Parathyroid adenoma (tissue), 2 donors: ENCODE measurements at regions not wholly inside any gene's neighbourhood (a gene's known extent, or its start where the extent isn't known, plus 50 kb on each side); places are given as distances from the start of the nearest gene placed in this dataset.

ENCODE experiments used
- H2AFZ ChIP-seq: fragments of 300-600 bp; sonication (generic); one replicate; pipeline ENCODE4 v1.7.0; 2017; ENCODE audit warnings: antibody characterized with exemption, mild to moderate bottlenecking
- H3K27ac ChIP-seq: fragments of 300-600 bp; sonication (generic); one replicate; pipeline ENCODE4 v1.7.0; 2017
- H3K27me3 ChIP-seq: fragments of 300-600 bp; sonication (generic); one replicate; pipeline ENCODE4 v1.7.0; 2017; ENCODE audit warnings: low read length; ENCODE audit not compliant: control insufficient read depth, insufficient read depth
- H3K36me3 ChIP-seq: fragments of 300-600 bp; sonication (generic); one replicate; pipeline ENCODE4 v1.7.0; 2017; ENCODE audit warnings: low read length; ENCODE audit not compliant: control insufficient read depth, insufficient read depth
- H3K4me1 ChIP-seq: fragments of 300-600 bp; sonication (generic); one replicate; pipeline ENCODE4 v1.7.0; 2017; ENCODE audit warnings: control low read depth
- H3K4me2 ChIP-seq: fragments of 300-600 bp; sonication (generic); one replicate; pipeline ENCODE4 v1.7.0; 2017; ENCODE audit warnings: low read length
- H3K4me3 ChIP-seq: fragments of 300-600 bp; sonication (generic); one replicate; pipeline ENCODE4 v1.7.0; 2017; ENCODE audit warnings: low read depth, low read length
- H3K79me2 ChIP-seq: fragments of 300-600 bp; sonication (generic); one replicate; pipeline ENCODE4 v1.7.0; 2017; ENCODE audit warnings: control low read depth
- H3K9ac ChIP-seq: fragments of 300-600 bp; sonication (generic); one replicate; pipeline ENCODE4 v1.7.0; 2017; ENCODE audit warnings: mild to moderate bottlenecking
- H3K9me3 ChIP-seq: fragments of 300-600 bp; sonication (generic); one replicate; pipeline ENCODE4 v1.7.0; 2017; ENCODE audit warnings: low read length; ENCODE audit not compliant: control insufficient read depth
- CTCF ChIP-seq: fragments of 300-600 bp; sonication (generic); IDR thresholded peaks from one replicate; pipeline ENCODE4 v1.7.0; 2017; ENCODE audit warnings: antibody characterized with exemption, mild to moderate bottlenecking
- donor health status: primary hyperparathyroidism.

GRCh38 chr6:1068068-1068467, 243.8 kb upstream of the FOXQ1 start:
- Histone ChIP-seq H3K4me2 (no peak overlapping the region), H3K9me3 (no peaks in the 10 kb centered on the region), H3K4me1 (no peaks in the 10 kb centered on the region), H3K4me3 (no peak overlapping the region), H3K79me2 (no peaks in the 10 kb centered on the region), H3K27ac (no peak overlapping the region), H3K27me3 (no peaks in the 10 kb centered on the region), H2AFZ (no peak overlapping the region), H3K9ac (no peak overlapping the region), H3K36me3 (no peaks in the 10 kb centered on the region)
- TF ChIP-seq CTCF: no peak

GRCh38 chr6:1067346-1067745, 244.6 kb upstream of the FOXQ1 start:
- no peak overlapping the region for H3K4me2 ChIP-seq
- H3K27ac ChIP-seq: no peak overlapping the region
- H3K4me1 ChIP-seq: no peaks in the 10 kb centered on the region
- H3K27me3 ChIP-seq: no peaks in the 10 kb centered on the region
- H3K79me2 ChIP-seq: no peaks in the 10 kb centered on the region
- H3K36me3 ChIP-seq: no peaks in the 10 kb centered on the region
- H3K9me3 ChIP-seq: no peaks in the 10 kb centered on the region
- H2AFZ ChIP-seq: no peak overlapping the region
- TF ChIP-seq CTCF: no peak
- H3K9ac ChIP-seq: no peak overlapping the region
- no peak overlapping the region for H3K4me3 ChIP-seq

GRCh38 chr6:1066449-1067090, 245.3 kb upstream of the FOXQ1 start:
- no peaks in the 10 kb centered on the region for H3K79me2 ChIP-seq
- H2AFZ ChIP-seq: no peak overlapping the region
- no peak overlapping the region for H3K27ac ChIP-seq
- no peaks in the 10 kb centered on the region for H3K36me3 ChIP-seq
- no peak overlapping the region for H3K9ac ChIP-seq
- no peak overlapping the region for H3K4me3 ChIP-seq
- no peak for TF ChIP-seq CTCF
- no peaks in the 10 kb centered on the region for H3K27me3 ChIP-seq
- no peaks in the 10 kb centered on the region for H3K9me3 ChIP-seq
- no peaks in the 10 kb centered on the region for H3K4me1 ChIP-seq
- no peak overlapping the region for H3K4me2 ChIP-seq

- no peak overlapping the region for H3K27ac ChIP-seq
- H3K9ac ChIP-seq: no peak overlapping the region
Measured at GRCh38 chr6:1065986-1066385, 245.9 kb upstream of the FOXQ1 start.

More at GRCh38 chr6:1065986-1066385, 245.9 kb upstream of the FOXQ1 start:
- Histone ChIP-seq H3K4me1 (no peaks in the 10 kb centered on the region), H2AFZ (no peak overlapping the region), H3K9me3 (no peaks in the 10 kb centered on the region), H3K4me3 (no peak overlapping the region), H3K27me3 (no peaks in the 10 kb centered on the region), H3K79me2 (no peaks in the 10 kb centered on the region), H3K36me3 (no peaks in the 10 kb centered on the region), H3K4me2 (no peak overlapping the region)
- TF ChIP-seq CTCF: no peak
